Umbilical cord (tissue), 1 donor: ENCODE measurements at regions not wholly inside any gene's neighbourhood (a gene's known extent, or its start where the extent isn't known, plus 50 kb on each side); places are given as distances from the start of the nearest gene placed in this dataset.
"Not testable (repeated sequence)": the region's sequence is repeated elsewhere in the genome, so short reads cannot be mapped to it uniquely, and the experiment has no call there.

Experiments
- DNase-seq: peaks from one replicate; pipeline ENCODE4 v3.0.0-alpha.2; 2015; ENCODE audit warnings: low spot score

- DNase-seq = no peak
These were observed 285.2 kb upstream of the MKLN1 start for GRCh38 chr7:131042269-131043160.

GRCh38 chr7:131045526-131045925 is 282.1 kb upstream of the MKLN1 start:
- DNase-seq = no peak

GRCh38 chr7:131046246-131046645 is 281.4 kb upstream of the MKLN1 start:
- no peak for DNase-seq

- DNase-seq = no peak
These were observed 279.9 kb upstream of the MKLN1 start for GRCh38 chr7:131047651-131048304.

GRCh38 chr7:131051304-131051703 is 276.4 kb upstream of the MKLN1 start:
- DNase-seq = no peak

GRCh38 chr7:131052285-131052904 is 275.3 kb upstream of the MKLN1 start:
- DNase-seq = no peak

- DNase-seq = no peak
These were observed 271.7 kb upstream of the MKLN1 start for GRCh38 chr7:131056007-131056406.

GRCh38 chr7:131057015-131057793 is 270.5 kb upstream of the MKLN1 start:
- peak; percentile 64 for DNase-seq

- no peak for DNase-seq
These were observed 269.9 kb upstream of the MKLN1 start for GRCh38 chr7:131057794-131058070.

GRCh38 chr7:131058561-131059288 is 269.0 kb upstream of the MKLN1 start:
- not testable (repeated sequence) for DNase-seq

- DNase-seq = not testable (repeated sequence)
These were observed 268.3 kb upstream of the MKLN1 start for GRCh38 chr7:131059401-131059800.

- DNase-seq = no peak
These were observed 266.5 kb upstream of the MKLN1 start for GRCh38 chr7:131061158-131061557.

GRCh38 chr7:131061818-131062217 is 265.9 kb upstream of the MKLN1 start:
- no peak for DNase-seq

GRCh38 chr7:131066635-131067034 is 261.0 kb upstream of the MKLN1 start:
- DNase-seq = no peak

GRCh38 chr7:131067220-131067619 is 260.5 kb upstream of the MKLN1 start:
- no peak for DNase-seq

GRCh38 chr7:131068604-131069021 is 259.1 kb upstream of the MKLN1 start:
- DNase-seq = no peak

- peak; percentile 61 for DNase-seq
These were observed 255.7 kb upstream of the MKLN1 start for GRCh38 chr7:131071786-131072504.

GRCh38 chr7:131072505-131073091 is 255.1 kb upstream of the MKLN1 start:
- peak; percentile 20 for DNase-seq

GRCh38 chr7:131074043-131074442 is 253.6 kb upstream of the MKLN1 start:
- no peak for DNase-seq

- DNase-seq = no peak
These were observed 253.1 kb upstream of the MKLN1 start for GRCh38 chr7:131074585-131074984.
